ENCODE measurements at regions not wholly inside any gene's neighbourhood (a gene's known extent, or its start where the extent isn't known, plus 50 kb on each side); places are given as distances from the start of the nearest gene placed in this dataset.
"Not testable (repeated sequence)": the region's sequence is repeated elsewhere in the genome, so short reads cannot be mapped to it uniquely, and the experiment has no call there.

DNA sequence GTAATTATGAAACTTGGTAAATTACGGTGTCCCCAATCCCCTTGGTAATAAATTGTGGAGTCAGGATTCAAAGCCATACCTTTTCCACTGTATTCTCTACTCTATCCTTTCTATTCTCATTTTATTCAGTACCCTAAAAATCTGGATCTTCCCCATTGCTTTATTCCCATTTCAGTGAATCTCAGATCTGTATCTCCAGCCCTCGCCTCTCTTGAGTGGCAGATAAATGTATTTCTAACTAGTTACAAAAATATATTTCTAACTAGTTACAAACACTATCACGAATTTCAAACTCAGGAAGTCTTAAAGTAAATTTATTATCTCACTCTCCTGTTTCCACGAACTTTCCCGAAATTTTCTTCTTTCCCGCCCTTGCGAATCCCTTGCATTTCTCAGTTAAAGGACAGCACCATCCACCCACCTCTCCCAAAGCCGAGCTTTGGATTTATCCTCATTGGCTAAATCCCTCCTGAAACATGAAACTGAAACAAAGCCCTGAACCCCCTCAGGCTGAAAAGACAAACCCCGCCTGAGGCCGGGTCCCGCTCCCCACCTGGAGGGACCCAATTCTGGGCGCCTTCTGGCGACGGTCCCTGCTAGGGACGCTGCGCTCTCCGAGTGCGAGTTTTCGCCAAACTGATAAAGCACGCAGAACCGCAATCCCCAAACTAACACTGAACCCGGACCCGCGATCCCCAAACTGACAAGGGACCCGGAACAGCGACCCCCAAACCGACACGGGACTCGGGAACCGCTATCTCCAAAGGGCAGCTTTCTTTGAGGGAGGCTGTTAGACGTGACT, 164.3 kb upstream of the PABPC3 start:
- DNase-seq = no peak
- ATAC-seq = no peak

DNA sequence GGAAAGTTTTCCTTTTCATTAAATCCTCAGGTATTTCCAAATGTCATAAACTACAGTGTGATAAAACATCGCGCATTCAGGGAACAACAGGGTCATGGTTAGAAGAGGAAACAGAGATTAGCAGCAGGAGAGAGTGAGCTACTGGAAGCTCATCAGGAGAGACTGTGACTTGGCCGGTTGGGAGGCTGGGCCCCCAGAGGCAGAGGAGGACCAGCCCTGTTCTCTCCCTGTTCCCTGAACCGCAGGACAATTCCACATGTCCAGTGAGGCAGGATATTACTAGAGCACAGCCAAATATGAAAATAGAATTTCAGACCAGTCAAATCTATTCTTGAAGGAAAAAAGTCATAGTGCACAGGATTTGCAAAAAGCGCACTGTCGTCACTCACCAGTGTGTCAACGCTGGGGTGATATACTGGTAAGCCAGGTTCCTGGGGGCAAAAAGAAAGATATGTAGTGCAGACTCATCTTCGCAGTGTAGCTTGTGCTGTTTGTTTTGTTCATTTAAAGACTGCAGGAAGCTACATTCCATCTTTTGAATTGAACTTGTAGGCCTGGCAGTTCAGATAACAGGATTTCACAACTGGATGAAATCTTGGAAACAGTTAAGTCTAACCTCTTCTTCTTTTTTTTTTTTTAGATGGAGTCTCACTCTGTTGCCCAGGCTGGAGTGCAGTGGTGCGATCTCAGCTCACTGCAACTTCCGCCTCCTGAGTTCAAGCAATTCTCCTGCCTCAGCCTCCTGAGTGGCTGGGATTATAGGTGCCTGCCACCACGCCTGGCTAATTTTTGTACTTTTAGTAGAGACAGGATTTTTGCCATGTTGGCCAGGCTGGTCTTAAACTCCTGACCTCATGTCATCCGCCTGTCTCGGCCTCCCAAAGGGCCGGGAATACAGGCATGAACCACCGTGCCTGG, 162.6 kb upstream of the PABPC3 start:
- not testable (repeated sequence) for DNase-seq, ATAC-seq

DNA sequence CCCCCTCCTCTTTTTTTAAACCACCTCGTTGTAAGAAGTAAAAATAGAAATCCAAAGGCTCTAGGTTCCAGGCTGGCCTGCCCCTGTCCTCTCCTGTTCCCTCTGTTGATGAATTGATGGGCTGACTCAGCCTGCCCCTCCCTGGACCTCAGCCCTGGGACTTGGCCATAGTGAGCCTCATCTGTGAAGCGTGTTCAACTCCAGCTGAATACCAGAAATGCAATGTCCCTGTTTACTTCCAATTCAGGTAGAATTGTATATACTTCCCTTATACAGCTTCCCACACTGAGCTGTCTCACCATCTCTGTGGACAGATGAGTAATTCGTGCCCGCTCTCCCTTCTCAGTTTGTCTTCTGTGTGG, 161.9 kb upstream of the PABPC3 start:
- not testable (repeated sequence) for ATAC-seq, DNase-seq

DNA sequence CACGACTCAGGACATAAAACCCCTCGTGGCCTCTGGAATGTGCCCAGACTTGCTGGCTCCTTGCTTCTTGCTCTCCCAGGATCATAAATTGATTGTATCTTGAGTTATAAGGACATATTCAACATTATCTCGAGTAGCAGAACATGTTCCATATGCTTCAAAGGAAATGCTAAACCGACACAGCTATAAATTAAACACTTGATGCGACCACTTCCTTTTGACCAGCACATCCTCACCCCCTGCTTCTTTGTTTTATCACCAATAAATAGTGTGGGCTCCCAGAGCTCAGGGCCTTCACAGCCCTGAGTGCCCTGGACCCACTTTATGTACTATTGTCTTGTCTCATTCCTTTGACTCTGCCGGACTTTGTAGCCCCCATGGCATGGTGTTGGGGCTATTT, 157.0 kb upstream of the PABPC3 start:
- ATAC-seq (no peak), DNase-seq (no peak)

DNA sequence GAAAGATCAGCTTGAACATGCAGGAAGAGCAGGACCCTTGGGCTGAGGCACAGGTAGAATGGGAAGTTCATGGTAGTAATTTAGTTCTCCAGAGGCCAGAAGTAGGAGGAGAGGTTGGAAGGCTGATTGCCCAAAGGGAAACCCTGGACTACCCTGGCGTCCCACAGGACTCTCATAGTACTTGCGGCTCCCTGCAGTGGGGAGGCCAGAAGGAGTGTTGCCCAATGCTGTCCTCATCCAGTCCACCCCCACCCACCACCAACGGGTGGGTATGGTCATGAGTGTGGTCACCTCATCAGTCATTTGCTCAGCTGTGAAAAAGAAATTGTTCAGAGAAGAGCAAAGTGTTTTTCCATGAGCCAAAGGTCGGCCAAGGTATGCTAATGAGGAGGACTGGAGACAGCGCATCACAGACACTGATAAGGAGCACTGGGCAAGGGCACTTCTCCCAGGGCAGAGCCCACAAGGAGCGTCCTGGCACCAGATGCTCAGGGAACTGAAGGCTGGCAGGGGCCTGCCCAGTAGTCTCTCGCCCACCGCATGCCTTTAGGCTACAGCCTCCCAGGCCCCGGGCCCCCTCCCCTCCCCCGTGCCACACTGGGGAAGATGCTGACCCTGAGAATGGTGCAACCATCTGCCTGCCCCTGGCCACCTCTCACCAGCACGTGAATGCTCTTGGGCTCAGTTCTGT, 154.8 kb upstream of the PABPC3 start:
- not testable (repeated sequence) for DNase-seq, ATAC-seq

DNA sequence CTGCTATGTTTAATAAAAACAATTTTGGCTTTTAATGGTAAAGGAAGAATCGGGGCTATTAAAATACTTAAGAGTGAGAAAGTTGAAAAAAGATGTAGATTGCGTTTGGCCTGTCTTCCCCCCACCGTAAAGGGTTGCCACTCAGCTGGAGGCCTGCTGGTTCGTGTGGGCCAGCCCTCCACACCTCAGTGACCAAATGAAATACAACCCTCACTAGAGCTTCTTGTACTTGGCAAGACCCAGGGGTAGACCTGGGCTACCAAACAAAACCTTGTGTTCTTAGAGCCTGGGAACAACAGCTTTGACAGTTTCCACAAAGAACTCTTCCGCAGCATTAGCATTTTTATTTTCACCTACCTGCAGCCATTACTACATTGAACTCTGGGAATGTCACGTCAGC, 152.8 kb upstream of the PABPC3 start:
- ATAC-seq (no peak), DNase-seq (no peak)

DNA sequence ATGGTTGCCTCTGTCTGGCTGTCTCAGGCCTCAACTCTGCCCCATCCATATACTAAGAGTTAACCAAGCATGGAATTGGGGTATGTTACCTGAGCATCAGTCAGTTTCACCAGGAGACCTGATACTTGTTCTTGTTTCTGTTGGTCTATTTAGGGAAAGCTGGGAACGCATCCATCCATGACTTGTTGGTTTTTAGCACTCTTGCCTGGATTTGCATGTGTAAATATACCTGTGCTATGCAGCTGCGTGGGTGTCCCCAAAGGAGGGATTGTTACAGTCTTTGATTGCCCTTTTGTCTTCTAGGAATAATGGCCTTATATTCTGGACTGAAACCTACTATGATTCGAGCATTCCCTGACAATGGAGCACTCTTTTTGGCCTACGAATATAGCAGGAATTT, 151.9 kb upstream of the PABPC3 start:
- not testable (repeated sequence) for ATAC-seq, DNase-seq

DNA sequence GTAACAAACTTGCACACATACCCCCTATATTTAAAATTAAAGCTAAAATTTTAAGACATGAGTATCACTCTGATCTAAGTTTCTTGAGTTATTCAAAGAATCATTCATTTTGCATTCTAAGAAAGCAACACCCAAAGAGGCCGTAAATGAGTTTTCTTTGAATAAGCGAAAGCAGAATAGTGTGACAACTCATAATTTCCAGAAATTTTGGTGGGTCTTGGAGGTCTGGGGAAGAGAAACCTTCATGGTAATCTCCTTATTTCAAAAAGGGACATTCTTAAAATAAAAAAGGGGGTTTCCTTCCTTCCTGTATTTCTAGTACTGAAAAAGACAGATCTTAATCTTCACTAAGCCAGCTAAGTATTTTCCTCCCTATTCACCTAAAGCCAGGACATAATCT, 147.0 kb upstream of the PABPC3 start:
- not testable (repeated sequence) for DNase-seq, ATAC-seq

DNA sequence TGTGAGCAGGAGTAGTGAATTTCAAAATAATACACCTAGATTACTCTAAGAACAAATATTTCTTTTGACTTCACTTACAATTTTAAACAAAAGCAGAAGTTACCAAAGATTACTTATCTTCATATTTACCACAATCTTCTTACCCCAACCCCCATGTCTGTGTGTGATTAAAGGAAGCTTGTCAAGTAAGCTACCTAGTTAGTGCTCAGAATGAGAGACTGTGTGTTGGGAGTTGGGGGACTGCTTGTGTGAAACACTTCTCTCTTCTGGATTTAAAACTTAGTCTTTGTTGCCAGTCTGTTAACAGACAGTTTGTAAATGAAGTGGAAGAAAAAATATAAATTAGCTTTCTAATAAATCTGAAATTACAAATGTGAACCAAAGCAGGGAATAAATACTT, 145.3 kb upstream of the PABPC3 start:
- not testable (repeated sequence) for DNase-seq, ATAC-seq

DNA sequence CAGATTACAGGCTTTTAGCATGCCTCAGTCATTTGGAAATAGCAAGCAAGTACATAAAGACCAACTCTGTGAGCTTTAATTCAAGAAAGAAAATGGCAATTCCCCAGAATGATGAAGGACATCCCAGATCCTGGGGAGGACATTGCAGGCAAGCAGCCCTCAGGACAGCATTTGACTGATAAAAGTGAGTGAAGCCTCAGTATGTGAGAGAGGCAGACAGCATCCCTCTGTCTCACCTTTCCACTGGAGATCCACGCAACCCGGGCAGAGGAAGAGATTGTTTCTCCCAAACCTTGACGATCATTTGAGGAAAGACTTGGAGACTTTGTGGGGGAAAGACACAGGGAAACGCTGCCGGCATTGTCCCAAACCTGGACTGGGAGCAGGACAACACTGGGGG, 128.0 kb upstream of the PABPC3 start:
- not testable (repeated sequence) for ATAC-seq

DNA sequence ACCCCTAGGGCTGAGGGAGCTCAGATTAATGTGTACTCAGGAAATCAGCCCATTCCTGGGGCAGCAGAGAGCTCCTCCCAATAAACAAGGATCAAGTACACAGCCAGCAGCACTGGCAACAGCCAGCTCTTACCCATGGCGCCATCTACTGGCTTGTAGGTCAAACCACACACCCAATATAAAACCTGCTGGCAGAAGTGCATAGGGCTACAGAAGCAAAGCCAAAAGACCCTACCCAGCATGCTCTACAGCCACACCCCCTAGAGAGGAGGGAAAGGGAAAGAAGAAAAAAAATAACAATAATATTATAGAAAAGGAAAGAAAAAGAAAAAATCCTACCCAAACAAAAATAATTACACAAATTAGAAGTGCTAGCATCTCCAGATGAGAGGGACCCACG, 127.5 kb upstream of the PABPC3 start:
- not testable (repeated sequence) for ATAC-seq, DNase-seq

More for the DNA sequence above, 128.0 kb upstream of the PABPC3 start:
- not testable (repeated sequence) for DNase-seq

DNA sequence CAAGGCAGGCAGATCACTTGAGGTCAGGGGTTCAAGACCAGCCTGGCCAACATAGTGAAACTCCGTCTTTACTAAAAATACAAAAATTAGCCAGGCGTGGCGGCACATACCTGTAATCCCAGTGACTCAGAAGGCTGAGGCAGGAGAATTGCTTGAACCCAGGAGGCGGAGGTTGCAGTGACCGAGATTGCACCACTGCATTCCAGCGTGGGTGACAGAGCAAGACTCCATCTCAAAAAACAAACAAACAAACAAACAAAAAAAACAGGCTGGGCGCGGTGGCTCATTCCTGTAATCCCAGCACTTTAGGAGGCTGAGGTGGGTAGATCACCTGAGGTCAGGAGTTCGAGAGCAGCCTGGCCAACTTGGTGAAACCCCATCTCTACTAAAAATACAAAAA, 122.8 kb upstream of the PABPC3 start:
- not testable (repeated sequence) for DNase-seq, ATAC-seq

DNA sequence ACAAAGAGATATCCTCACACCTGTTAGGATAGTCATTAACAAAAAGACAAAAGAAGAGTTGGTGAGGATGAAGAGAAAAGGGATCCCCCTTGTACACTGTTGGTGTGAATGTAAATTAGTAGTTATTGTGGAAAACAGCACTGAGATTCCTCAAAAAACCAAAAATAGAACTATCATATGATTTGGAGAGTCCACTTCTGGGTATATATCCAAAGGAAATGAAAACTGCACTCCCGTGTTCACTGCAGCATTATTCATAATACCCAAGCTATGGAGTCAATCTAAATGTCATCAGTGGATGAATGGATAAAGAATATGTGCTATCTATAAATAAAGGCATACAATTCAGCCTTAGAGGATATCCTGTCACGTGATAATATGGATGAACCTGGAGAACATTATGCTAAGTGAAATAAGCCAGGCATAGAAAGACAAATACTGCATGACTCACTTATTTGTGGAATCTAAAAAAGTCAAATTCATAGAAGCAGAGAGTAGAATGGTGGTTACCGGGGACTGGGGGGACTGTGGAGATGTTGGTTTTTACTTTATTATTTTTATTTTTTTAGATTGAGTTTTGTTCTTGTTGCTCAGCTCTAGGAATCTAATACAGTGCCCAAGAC, 114.6 kb upstream of the PABPC3 start:
- DNase-seq, ATAC-seq: not testable (repeated sequence)

DNA sequence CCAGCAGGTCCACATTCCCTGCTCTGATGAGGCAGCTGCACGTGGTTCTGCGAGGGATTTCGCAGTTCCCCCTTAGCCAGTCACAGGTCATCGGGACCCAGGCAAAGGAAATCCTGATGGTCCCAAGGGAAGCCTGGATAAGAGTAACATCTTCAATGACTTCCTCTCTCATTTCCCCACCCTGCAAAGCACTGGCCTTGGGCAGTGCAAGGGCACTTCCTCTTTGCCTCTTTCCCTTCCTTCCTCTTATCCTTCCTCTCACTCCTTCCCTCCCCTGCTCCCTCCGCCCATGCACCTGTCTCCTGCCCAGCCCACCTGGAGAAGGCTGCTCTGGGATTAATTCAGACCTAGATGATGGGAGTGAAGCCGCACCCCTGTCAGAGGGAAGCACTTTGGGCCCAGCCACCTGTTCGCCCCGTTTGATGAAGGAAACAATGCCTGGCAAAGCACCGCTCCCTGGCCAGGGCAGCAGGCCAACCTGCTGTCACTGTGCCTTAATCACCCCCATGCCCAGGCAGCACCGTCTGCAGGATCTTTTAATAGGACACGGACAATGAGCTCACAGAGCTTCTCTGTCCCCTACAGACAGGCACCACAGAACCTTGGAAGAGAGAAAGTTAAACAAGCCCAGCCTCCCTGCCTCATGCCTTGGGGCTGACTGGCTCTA, 113.5 kb upstream of the PABPC3 start:
- DNase-seq (no peak), ATAC-seq (no peak)

DNA sequence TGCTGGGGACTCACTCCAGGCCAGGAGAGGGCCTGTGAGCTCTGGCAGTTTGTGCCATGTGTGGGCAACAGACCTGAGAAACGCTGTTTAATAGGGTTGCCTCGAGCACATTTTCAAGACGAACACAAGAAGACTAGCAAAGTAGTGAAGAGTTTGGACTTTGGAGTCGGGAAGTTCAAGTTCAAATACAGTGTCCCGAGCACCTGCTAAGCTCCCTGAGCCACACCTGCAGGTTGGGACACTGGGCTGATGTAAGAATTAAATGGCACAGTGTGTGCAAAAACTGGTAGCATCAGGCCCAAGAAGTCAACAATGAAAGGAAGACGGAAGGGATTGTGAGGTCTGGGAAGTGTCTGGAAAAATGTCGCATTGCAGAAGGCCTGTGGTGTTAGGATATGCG, 112.8 kb upstream of the PABPC3 start:
- ATAC-seq (no peak), DNase-seq (no peak)

DNA sequence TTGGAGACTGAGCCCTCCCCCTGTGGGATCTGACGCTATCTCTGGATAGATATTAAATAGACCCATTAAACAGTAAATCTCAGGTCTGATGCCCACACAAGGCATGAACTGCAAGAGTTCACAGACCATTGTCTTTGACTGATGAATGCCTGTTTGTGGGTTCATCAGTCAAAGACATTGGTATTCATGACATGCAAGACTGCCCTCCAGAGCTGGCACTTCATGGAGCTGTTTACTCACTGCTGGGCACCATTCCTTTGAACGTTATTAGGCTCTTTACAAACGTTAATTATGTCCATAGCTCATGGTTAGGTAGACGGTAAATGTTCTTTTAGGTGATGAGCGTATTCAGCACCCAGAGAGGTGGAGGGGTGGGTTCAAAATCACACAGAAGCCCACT, 111.8 kb upstream of the PABPC3 start:
- no peak for DNase-seq
- ATAC-seq = no peak

DNA sequence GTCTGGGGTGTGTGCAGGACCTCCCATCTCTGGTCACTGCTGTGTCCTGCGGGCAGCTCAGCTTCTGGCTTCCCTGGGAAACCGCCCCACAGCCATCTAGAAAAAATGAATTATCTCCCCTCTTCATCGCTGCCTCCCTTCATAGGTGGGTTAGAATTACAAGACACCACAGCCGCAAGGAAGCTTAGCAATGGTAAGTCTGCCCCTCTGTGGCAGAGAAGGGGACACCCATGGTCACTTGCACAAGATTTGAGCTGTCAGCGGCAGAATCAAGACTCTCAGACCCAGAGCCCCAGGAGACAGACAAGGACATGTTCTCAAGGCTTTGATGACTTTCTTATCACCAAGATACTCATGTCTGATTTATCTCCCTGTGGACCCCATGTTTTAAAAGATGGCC, 110.8 kb upstream of the PABPC3 start:
- no peak for ATAC-seq

DNA sequence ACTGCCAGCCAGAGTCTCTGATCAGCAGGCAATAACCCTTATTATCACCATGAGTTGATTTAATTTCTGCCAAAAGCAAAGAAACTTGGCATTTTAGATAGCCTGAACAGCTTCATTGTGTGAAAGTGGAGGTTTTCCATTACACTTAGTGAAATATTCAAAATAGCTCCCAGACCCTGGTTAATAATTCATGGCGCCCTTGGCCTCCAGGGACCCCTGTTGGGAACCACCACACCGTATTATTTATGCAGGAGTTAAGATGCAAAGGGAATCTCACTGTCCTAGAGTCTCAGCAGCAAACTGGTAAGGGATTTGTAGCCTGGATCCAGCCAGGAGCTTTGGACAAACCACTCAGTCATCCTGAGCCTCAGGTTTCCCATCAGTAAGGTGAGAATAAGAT, 110.0 kb upstream of the PABPC3 start:
- ATAC-seq (no peak), DNase-seq (no peak)

More for the DNA sequence above, 110.8 kb upstream of the PABPC3 start:
- no peak for DNase-seq

DNA sequence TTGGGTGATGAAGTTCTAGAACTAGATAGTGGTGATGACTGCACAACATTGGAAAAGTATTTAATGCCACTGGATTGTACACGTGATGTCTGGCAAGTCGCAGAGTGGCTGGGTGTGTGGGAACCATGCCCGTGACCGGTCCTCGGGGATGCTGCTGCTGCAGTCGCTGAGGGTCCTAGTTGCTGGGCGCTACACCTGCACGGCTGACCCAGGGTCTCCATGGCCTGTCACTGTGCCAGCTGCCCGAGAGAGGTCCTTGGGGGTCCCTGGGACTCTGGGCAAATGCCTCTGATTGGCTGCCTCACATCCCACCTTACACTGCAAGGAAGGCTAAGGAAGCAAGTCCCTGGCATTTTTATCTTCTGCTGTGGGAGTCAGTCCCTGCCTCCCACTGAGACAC, 109.1 kb upstream of the PABPC3 start:
- ATAC-seq = no peak
- DNase-seq = no peak

DNA sequence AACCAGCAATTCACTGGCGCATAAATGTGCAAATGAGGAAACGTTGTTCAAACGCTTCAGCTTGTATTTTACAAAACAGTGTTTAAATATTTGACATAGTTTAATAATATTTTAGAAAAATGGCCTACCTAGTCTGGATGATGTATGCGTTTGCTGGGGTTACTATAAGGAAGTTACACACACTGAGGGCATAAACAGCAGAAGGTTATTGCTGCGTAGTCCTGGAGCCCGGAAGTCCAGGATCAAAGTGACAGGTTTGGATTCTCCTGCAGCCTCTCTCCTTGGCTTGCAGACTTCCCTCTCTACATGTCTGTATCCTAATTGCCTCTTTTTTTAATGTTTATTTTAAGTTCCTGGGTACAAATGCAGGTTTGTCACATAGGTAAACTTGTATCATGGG, 106.0 kb upstream of the PABPC3 start:
- not testable (repeated sequence) for ATAC-seq, DNase-seq

DNA sequence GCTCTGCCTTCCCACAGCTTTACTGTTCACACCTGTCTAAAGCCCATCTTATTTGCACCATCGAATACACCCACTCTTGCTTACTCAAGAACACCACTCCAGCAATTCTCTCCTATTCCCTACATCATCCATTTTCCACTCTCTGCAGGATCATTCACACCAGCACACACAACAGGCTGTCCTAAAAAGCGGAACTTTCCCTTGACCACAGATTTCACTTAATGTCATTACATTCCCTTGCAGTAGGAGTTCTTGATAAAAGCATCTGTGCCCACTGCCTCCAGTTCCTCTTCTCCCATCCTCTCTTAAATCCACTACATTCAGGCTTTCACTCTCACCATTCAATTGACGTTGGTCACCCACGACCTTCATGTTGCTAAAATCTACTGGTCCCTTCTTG, 103.0 kb upstream of the PABPC3 start:
- ATAC-seq, DNase-seq: not testable (repeated sequence)
